C4-2B (cell line): ENCODE measurements at regions not wholly inside any gene's neighbourhood (a gene's known extent, or its start where the extent isn't known, plus 50 kb on each side); places are given as distances from the start of the nearest gene placed in this dataset.

ENCODE experiments used
- ZFX ChIP-seq: fragments of 450-650 bp; IDR thresholded peaks from 2 replicates; pipeline ENCODE4 v1.6.1; 2017
- TF ChIP-seq, protein P1 (sequence below): fragments of 450-650 bp; conservative IDR thresholded peaks from 2 replicates; pipeline ENCODE4 v1.5.1; 2017; ENCODE audit warnings: mild to moderate bottlenecking

DNA sequence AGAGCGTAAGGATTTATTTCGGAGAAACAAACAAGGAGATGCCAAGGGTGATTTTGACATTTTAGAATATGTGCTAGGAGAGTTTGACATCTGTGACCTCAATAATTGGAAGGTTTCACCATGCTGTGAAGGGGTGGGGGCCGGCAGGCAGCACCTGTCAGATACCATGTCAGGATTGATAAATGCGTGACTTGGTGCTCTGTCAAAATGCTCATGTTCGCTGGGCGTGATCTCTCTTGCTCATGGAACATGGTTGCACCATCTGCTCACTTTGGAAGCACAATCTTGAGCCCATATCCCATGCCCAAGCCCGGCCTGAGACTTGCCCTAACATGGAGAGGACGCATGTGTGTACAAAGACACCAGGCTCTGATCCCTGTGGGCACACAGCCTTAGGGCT is 347.6 kb downstream of the RNF144A start:
- TF ChIP-seq, protein P1, sequence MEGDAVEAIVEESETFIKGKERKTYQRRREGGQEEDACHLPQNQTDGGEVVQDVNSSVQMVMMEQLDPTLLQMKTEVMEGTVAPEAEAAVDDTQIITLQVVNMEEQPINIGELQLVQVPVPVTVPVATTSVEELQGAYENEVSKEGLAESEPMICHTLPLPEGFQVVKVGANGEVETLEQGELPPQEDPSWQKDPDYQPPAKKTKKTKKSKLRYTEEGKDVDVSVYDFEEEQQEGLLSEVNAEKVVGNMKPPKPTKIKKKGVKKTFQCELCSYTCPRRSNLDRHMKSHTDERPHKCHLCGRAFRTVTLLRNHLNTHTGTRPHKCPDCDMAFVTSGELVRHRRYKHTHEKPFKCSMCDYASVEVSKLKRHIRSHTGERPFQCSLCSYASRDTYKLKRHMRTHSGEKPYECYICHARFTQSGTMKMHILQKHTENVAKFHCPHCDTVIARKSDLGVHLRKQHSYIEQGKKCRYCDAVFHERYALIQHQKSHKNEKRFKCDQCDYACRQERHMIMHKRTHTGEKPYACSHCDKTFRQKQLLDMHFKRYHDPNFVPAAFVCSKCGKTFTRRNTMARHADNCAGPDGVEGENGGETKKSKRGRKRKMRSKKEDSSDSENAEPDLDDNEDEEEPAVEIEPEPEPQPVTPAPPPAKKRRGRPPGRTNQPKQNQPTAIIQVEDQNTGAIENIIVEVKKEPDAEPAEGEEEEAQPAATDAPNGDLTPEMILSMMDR: no peak
- no peak for TF ChIP-seq ZFX
